Calu3 (cell line): ENCODE measurements at regions not wholly inside any gene's neighbourhood (a gene's known extent, or its start where the extent isn't known, plus 50 kb on each side); places are given as distances from the start of the nearest gene placed in this dataset.
"Not testable (repeated sequence)": the region's sequence is repeated elsewhere in the genome, so short reads cannot be mapped to it uniquely, and the experiment has no call there.

Source experiments
- BruUV-seq: library from RNA; stranded (reverse); fragments of 400-500 nt; replicated peaks from 2 replicates; lab custom pipeline; 2021; lab: Mats Ljungman, UMichigan
- CTCF ChIA-PET: fragments of 300-600 bp; sonication (Branson Sonifier 250); formaldehyde crosslinking; loops from one replicate; lab custom pipeline; 2022; ENCODE audit warnings: antibody characterized with exemption; lab: Charles Lee
- DNase-seq: peaks from one replicate; pipeline ENCODE4 v3.0.0; 2022
- H3K27ac Mint-ChIP-seq: one replicate; pipeline ENCODE4 v1.8.0; 2022; ENCODE audit warnings: mixed read lengths; ENCODE audit not compliant: unreplicated experiment
- H3K27me3 Mint-ChIP-seq: one replicate; pipeline ENCODE4 v1.8.0; 2022; ENCODE audit warnings: mixed read lengths; ENCODE audit not compliant: unreplicated experiment
- H3K36me3 Mint-ChIP-seq: one replicate; pipeline ENCODE4 v1.8.0; 2022; ENCODE audit warnings: mild to moderate bottlenecking, moderate library complexity, mixed read lengths; ENCODE audit not compliant: insufficient read depth, unreplicated experiment
- H3K4me1 Mint-ChIP-seq: one replicate; pipeline ENCODE4 v1.8.0; 2022; ENCODE audit warnings: mild to moderate bottlenecking, low read depth, mixed read lengths; ENCODE audit not compliant: unreplicated experiment
- H3K4me3 Mint-ChIP-seq: one replicate; pipeline ENCODE4 v1.8.0; 2022; ENCODE audit warnings: mild to moderate bottlenecking, low read depth, moderate library complexity, mixed read lengths; ENCODE audit not compliant: unreplicated experiment
- H3K9me3 Mint-ChIP-seq: one replicate; pipeline ENCODE4 v1.8.0; 2022; ENCODE audit warnings: low read depth, mixed read lengths; ENCODE audit not compliant: unreplicated experiment
- CTCF ChIP-seq: fragments of 200-600 bp; IDR thresholded peaks from one replicate; pipeline ENCODE4 v1.8.0; 2022; ENCODE audit warnings: antibody characterized with exemption; ENCODE audit not compliant: unreplicated experiment
- intact Hi-C: fragments of 100-400 bp; cut with micrococcal nuclease; formaldehyde crosslinking; loops from one replicate; pipeline ENCODE4 v1.10.0; 2022; ENCODE audit not compliant: unreplicated experiment

GRCh38 chr9:24652181-24652580 is 106.5 kb upstream of the IZUMO3 start:
- H3K9me3 Mint-ChIP-seq: peaks cover 3% of the 10 kb centered on the region
- no peak overlapping the region for H3K27ac Mint-ChIP-seq
- TF ChIP-seq CTCF: no peak
- H3K36me3 Mint-ChIP-seq: no peaks in the 10 kb centered on the region
- H3K4me3 Mint-ChIP-seq: no peak overlapping the region
- H3K4me1 Mint-ChIP-seq: no peaks in the 10 kb centered on the region
- BruUV-seq: no TSS peak
- CTCF ChIA-PET: no interaction called here
- DNase-seq: no peak
- intact Hi-C loops: no loop called here
- H3K27me3 Mint-ChIP-seq: no peaks in the 10 kb centered on the region

- H3K9me3 Mint-ChIP-seq: peaks cover 11% of the 10 kb centered on the region
- BruUV-seq, H3K4me3 Mint-ChIP-seq, H3K27me3 Mint-ChIP-seq, H3K36me3 Mint-ChIP-seq, DNase-seq, CTCF ChIA-PET, H3K27ac Mint-ChIP-seq, intact Hi-C loops, H3K4me1 Mint-ChIP-seq: not testable (repeated sequence)
These were observed 83.1 kb upstream of the IZUMO3 start for GRCh38 chr9:24628809-24629208.

- H3K36me3 Mint-ChIP-seq: no peaks in the 10 kb centered on the region
- H3K9me3 Mint-ChIP-seq: peaks cover 11% of the 10 kb centered on the region
- no peaks in the 10 kb centered on the region for H3K4me1 Mint-ChIP-seq
- no peak for DNase-seq
- H3K27ac Mint-ChIP-seq: no peak overlapping the region
- no peaks in the 10 kb centered on the region for H3K27me3 Mint-ChIP-seq
- no peak overlapping the region for H3K4me3 Mint-ChIP-seq
- CTCF ChIA-PET: no interaction called here
- intact Hi-C loops: no loop called here
- BruUV-seq: no TSS peak
- TF ChIP-seq CTCF: no peak
These were observed 79.4 kb upstream of the IZUMO3 start for GRCh38 chr9:24625097-24625496.

DNA sequence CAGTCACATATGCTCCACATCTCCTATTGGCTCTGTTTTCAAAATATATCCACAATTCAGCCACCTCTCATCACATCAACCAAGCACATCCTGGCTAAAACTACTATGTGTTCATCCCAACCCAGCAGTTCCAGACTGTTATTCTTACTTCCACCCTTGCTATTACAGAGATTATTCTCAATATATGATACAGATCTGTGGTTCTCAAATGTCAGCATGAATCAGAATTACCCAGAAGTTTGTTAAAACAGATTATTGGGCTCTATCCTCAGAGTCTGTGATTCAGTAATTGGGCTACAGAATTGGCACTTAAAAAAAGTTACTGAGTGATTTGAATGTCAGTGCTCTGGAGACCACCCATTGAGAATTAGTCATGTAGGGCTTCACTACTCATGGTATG is 78.8 kb upstream of the IZUMO3 start:
- H3K4me3 Mint-ChIP-seq: no peak overlapping the region
- DNase-seq: no peak
- H3K27ac Mint-ChIP-seq: no peak overlapping the region
- peaks cover 11% of the 10 kb centered on the region for H3K9me3 Mint-ChIP-seq
- no peaks in the 10 kb centered on the region for H3K4me1 Mint-ChIP-seq
- CTCF ChIA-PET: no interaction called here
- TF ChIP-seq CTCF: no peak
- no TSS peak for BruUV-seq
- H3K27me3 Mint-ChIP-seq: no peaks in the 10 kb centered on the region
- intact Hi-C loops: no loop called here
- H3K36me3 Mint-ChIP-seq: no peaks in the 10 kb centered on the region

DNA sequence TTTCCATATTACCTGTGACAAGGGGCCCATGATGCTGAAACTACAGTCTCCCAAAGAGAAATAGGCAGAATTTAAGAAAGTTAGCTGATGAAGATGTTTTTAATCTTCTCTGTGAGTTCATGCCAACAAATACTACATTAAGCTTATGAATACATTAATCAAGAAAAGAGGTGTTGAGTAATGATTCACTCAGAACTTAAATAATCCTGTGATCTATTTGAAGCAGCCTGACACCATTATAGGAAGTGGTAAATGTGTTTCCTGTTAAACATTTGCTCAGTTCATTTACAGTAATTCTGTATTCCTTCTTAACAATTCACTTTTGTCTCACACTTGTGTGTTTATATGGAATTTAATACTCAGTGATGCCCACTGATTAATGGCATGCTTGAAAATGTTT is 75.0 kb upstream of the IZUMO3 start:
- TF ChIP-seq CTCF: no peak
- Mint-ChIP-seq H3K27me3 (no peaks in the 10 kb centered on the region), H3K27ac (no peak overlapping the region), H3K4me1 (no peaks in the 10 kb centered on the region), H3K4me3 (no peak overlapping the region), H3K36me3 (no peaks in the 10 kb centered on the region), H3K9me3 (peaks cover 11% of the 10 kb centered on the region)
- CTCF ChIA-PET: no interaction called here
- DNase-seq: no peak
- intact Hi-C loops: no loop called here
- no TSS peak for BruUV-seq
